Naive thymus-derived CD4-positive, alpha-beta T cell (primary cell): ENCODE measurements at regions not wholly inside any gene's neighbourhood (a gene's known extent, or its start where the extent isn't known, plus 50 kb on each side); places are given as distances from the start of the nearest gene placed in this dataset.

Source experiments
- ATAC-seq: fragments of 150-1000 bp; cut with Tn5 transposase; 2 replicates; pipeline ENCODE4 v1.10.0; 2021; ENCODE audit warnings: mild to moderate bottlenecking, moderate library complexity
- CTCF ChIA-PET: fragments of 350-600 bp; sonication (Branson Sonifier 250); formaldehyde crosslinking; loops from one replicate; lab custom pipeline; 2021; ENCODE audit warnings: antibody characterized with exemption; lab: Charles Lee
- POLR2A ChIA-PET: fragments of 350-600 bp; sonication (Branson Sonifier 250); formaldehyde crosslinking; loops from one replicate; lab custom pipeline; 2021; ENCODE audit warnings: antibody characterized with exemption, inconsistent platforms; lab: Charles Lee
- DNase-seq, 9 donors: peaks; one replicate each; pipeline versions ENCODE4 v3.0.0 to v3.0.0-alpha.2; 2020 to 2022; ENCODE audit warnings: mixed read lengths in 1 of 9
- H3K27ac ChIP-seq: one replicate; pipeline ENCODE4 v1.7.0; 2013; ENCODE audit warnings: mild to moderate bottlenecking, low read depth, low read length, moderate library complexity
- H3K27me3 ChIP-seq, 2 donors: one replicate each; pipeline ENCODE4 v1.7.0; 2013; ENCODE audit warnings: low read length in 2 of 2, mild to moderate bottlenecking in 2 of 2, moderate library complexity in 2 of 2; ENCODE audit not compliant: control insufficient read depth in 2 of 2, insufficient read depth in 2 of 2
- H3K36me3 ChIP-seq, 3 experiments: 1 replicate in 2 of 3; 2 replicates in 1 of 3; pipeline ENCODE4 v1.7.0; 2013; ENCODE audit warnings: low read length in 3 of 3, mild to moderate bottlenecking in 3 of 3, moderate library complexity in 1 of 3; ENCODE audit not compliant: insufficient read depth in 3 of 3, control insufficient read depth in 2 of 3
- H3K4me1 ChIP-seq, 2 donors: one replicate each; pipeline ENCODE4 v1.7.0; 2013; ENCODE audit warnings: low read length in 2 of 2, mild to moderate bottlenecking in 2 of 2, moderate library complexity in 1 of 2; ENCODE audit not compliant: control insufficient read depth in 2 of 2, insufficient read depth in 2 of 2
- H3K4me3 ChIP-seq: 2 replicates; pipeline ENCODE4 v1.7.0; 2013; ENCODE audit warnings: mild to moderate bottlenecking, low read length
- H3K9me3 ChIP-seq, 3 experiments: 1 replicate in 2 of 3; 2 replicates in 1 of 3; pipeline ENCODE4 v1.7.0; 2013; ENCODE audit warnings: low read length in 3 of 3; ENCODE audit not compliant: control insufficient read depth in 2 of 3
- H3K27ac Mint-ChIP-seq, 9 donors: one replicate each; pipeline ENCODE4 v1.8.0; 2020 to 2022; ENCODE audit warnings: mixed read lengths in 9 of 9, mild to moderate bottlenecking in 8 of 9, moderate library complexity in 5 of 9, inconsistent platforms in 2 of 9
- H3K27me3 Mint-ChIP-seq, 5 donors: one replicate each; pipeline ENCODE4 v1.8.0; 2021 to 2022; ENCODE audit warnings: mixed read lengths in 5 of 5, mild to moderate bottlenecking in 1 of 5
- H3K36me3 Mint-ChIP-seq, 5 donors: one replicate each; pipeline ENCODE4 v1.8.0; 2020 to 2022; ENCODE audit warnings: mixed read lengths in 5 of 5, mild to moderate bottlenecking in 3 of 5, inconsistent platforms in 1 of 5
- H3K4me1 Mint-ChIP-seq, 7 donors: one replicate each; pipeline ENCODE4 v1.8.0; 2020 to 2022; ENCODE audit warnings: mixed read lengths in 7 of 7, mild to moderate bottlenecking in 3 of 7, inconsistent platforms in 1 of 7
- H3K4me3 Mint-ChIP-seq, 10 donors: one replicate each; pipeline ENCODE4 v1.8.0; 2020 to 2022; ENCODE audit warnings: mild to moderate bottlenecking in 10 of 10, mixed read lengths in 10 of 10, moderate library complexity in 6 of 10, inconsistent platforms in 2 of 10
- H3K9me3 Mint-ChIP-seq, 11 donors: one replicate each; pipeline ENCODE4 v1.8.0; 2020 to 2022; ENCODE audit warnings: mixed read lengths in 11 of 11, mild to moderate bottlenecking in 4 of 11, inconsistent platforms in 1 of 11, moderate library complexity in 1 of 11
- intact Hi-C, 2 donors: fragments of 100-400 bp; cut with micrococcal nuclease; formaldehyde crosslinking; loops; one replicate each; pipeline ENCODE4 v1.15.1; 2023

DNA sequence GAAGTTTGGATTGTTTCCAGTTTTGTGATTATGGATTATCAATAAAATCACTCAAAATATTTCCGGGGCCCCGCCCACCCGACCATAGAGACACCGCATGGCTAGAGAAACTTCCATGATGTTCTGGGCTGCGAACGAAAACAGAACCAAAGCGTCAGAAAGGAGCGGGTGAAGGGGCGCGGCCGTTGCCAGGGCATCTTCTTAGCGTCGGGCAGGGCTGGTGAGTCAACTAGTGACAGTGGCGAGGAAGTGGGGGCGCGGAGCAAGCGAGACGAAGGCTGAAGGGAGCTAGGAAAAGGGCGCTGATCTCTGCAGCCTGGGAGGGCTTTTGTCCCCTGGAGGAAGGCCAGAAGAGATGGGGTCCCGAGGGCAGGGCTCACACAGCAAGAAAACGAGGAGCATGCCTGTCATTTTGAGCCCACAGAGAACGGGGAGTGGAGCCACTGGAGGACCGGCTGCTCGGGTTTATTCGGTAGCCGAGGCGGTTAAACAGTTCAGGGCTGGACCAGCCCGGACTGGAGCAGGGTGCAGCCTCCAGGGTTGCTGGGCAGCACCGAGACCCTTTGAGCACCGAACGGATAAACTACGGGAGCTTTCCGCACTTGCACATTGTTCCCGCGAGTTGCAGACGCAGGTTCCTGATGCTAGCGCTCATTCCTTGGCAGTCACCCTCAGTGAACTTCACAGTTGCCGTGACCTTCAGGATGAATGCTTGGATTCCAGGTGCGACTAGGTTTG lies 298.1 kb upstream of the TRPC5 start:
- H3K27me3 Mint-ChIP-seq: no peaks in the 10 kb centered on the region
- POLR2A ChIA-PET: no interaction called here
- H3K4me3 Mint-ChIP-seq: no peak overlapping the region
- H3K27ac ChIP-seq: no peak overlapping the region
- CTCF ChIA-PET: no interaction called here
- ATAC-seq (no peak), DNase-seq (no peak)
- H3K36me3 Mint-ChIP-seq: no peaks in the 10 kb centered on the region
- H3K27ac Mint-ChIP-seq: no peak overlapping the region
- H3K4me1 Mint-ChIP-seq: no peaks in the 10 kb centered on the region
- H3K4me1 ChIP-seq: no peaks in the 10 kb centered on the region
- H3K9me3 Mint-ChIP-seq: peaks cover 0 to 5% (median 0%) of the 10 kb centered on the region in 11 donors
- no peak overlapping the region for H3K4me3 ChIP-seq
- no peaks in the 10 kb centered on the region for H3K9me3 ChIP-seq
- H3K27me3 ChIP-seq: no peaks in the 10 kb centered on the region
- no peaks in the 10 kb centered on the region for H3K36me3 ChIP-seq
- intact Hi-C loops: no loop called here

DNA sequence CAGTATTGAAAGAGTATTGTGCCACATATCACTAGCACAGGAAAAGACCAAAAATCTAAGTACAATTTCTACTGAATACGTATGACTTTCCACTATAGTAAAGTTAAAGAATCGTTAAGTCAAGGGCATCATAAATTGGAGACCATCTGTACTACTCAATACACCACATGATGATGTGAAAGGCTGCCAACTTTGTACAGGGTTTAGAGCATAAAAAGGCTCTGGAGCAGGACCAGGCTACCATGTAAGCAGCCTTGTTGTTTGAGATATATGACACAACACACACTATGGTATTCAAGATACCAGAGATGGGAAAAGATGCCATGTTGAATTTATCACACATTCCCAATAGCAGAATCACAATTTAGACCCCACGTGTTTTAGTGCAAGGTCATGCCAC lies 294.9 kb upstream of the TRPC5 start:
- H3K27me3 Mint-ChIP-seq: no peaks in the 10 kb centered on the region
- no peaks in the 10 kb centered on the region for H3K4me1 ChIP-seq
- DNase-seq (no peak), ATAC-seq (no peak)
- no peaks in the 10 kb centered on the region for H3K27me3 ChIP-seq
- H3K4me1 Mint-ChIP-seq: no peaks in the 10 kb centered on the region
- no peaks in the 10 kb centered on the region for H3K36me3 Mint-ChIP-seq
- intact Hi-C loops: no loop called here
- H3K9me3 ChIP-seq: no peaks in the 10 kb centered on the region
- H3K9me3 Mint-ChIP-seq: peaks cover 0 to 7% (median 0%) of the 10 kb centered on the region in 11 donors
- no peaks in the 10 kb centered on the region for H3K36me3 ChIP-seq
- no peak overlapping the region for H3K4me3 Mint-ChIP-seq
- H3K4me3 ChIP-seq: no peak overlapping the region
- H3K27ac ChIP-seq: no peak overlapping the region
- POLR2A ChIA-PET: no interaction called here
- CTCF ChIA-PET: no interaction called here
- H3K27ac Mint-ChIP-seq: no peak overlapping the region

DNA sequence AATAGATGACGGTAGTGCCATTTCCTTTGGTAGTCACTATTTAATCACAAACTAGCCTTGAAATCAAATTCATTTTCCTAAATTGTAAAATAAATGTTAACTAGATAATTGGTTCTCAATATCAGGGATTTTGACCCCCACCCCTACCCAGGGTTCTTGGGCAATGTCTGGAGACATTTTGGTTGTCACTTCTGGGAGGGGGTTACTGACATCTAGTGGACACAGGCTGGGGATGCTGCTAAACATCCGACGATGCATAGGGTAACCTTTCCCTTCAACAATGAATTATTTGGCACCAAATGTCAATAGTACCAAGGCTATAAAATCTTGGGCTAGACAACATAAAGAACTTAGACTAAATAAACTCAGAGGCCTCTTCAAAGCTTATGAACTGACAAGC lies 285.8 kb upstream of the TRPC5 start:
- Mint-ChIP-seq H3K36me3 (no peaks in the 10 kb centered on the region), H3K27me3 (no peaks in the 10 kb centered on the region), H3K9me3 (peaks cover 0 to 5% (median 0%) of the 10 kb centered on the region in 11 donors), H3K4me1 (no peaks in the 10 kb centered on the region), H3K4me3 (no peak overlapping the region), H3K27ac (no peak overlapping the region)
- no peaks in the 10 kb centered on the region for H3K27me3 ChIP-seq
- CTCF ChIA-PET: no interaction called here
- no peak overlapping the region for H3K27ac ChIP-seq
- H3K9me3 ChIP-seq: no peaks in the 10 kb centered on the region
- H3K4me3 ChIP-seq: no peak overlapping the region
- ATAC-seq: no peak
- no peak for DNase-seq
- no peaks in the 10 kb centered on the region for H3K4me1 ChIP-seq
- H3K36me3 ChIP-seq: no peaks in the 10 kb centered on the region
- POLR2A ChIA-PET: no interaction called here
- intact Hi-C loops: no loop called here

GRCh38 chrX:112367065-112367464 lies 284.5 kb upstream of the TRPC5 start:
- ChIA-PET POLR2A (no interaction called here), CTCF (no interaction called here)
- intact Hi-C loops: no loop called here
- peaks cover 0 to 3% (median 0%) of the 10 kb centered on the region in 5 donors for H3K27me3 Mint-ChIP-seq
- H3K36me3 Mint-ChIP-seq: no peaks in the 10 kb centered on the region
- no peak overlapping the region for H3K4me3 Mint-ChIP-seq
- Histone ChIP-seq H3K36me3 (no peaks in the 10 kb centered on the region), H3K4me1 (no peaks in the 10 kb centered on the region), H3K27ac (no peak overlapping the region), H3K9me3 (no peaks in the 10 kb centered on the region), H3K4me3 (no peak overlapping the region), H3K27me3 (no peaks in the 10 kb centered on the region)
- DNase-seq (no peak), ATAC-seq (no peak)
- H3K4me1 Mint-ChIP-seq: no peaks in the 10 kb centered on the region
- peaks cover 0 to 9% (median 0%) of the 10 kb centered on the region in 11 donors for H3K9me3 Mint-ChIP-seq
- H3K27ac Mint-ChIP-seq: no peak overlapping the region

- peaks cover 0 to 6% (median 0%) of the 10 kb centered on the region in 5 donors for H3K27me3 Mint-ChIP-seq
- H3K27me3 ChIP-seq: no peaks in the 10 kb centered on the region
- no peaks in the 10 kb centered on the region for H3K36me3 ChIP-seq
- ChIA-PET CTCF (no interaction called here), POLR2A (no interaction called here)
- no peak for ATAC-seq
- H3K36me3 Mint-ChIP-seq: no peaks in the 10 kb centered on the region
- peaks cover 0 to 9% (median 0%) of the 10 kb centered on the region in 11 donors for H3K9me3 Mint-ChIP-seq
- intact Hi-C loops: no loop called here
- no peaks in the 10 kb centered on the region for H3K4me1 Mint-ChIP-seq
- no peaks in the 10 kb centered on the region for H3K4me1 ChIP-seq
- DNase-seq: no peak
- no peak overlapping the region for H3K4me3 Mint-ChIP-seq
- no peak overlapping the region for H3K4me3 ChIP-seq
- H3K27ac ChIP-seq: no peak overlapping the region
- H3K27ac Mint-ChIP-seq: no peak overlapping the region
- no peaks in the 10 kb centered on the region for H3K9me3 ChIP-seq
These were observed 277.3 kb upstream of the TRPC5 start for GRCh38 chrX:112359906-112360305.

- H3K4me1 Mint-ChIP-seq: no peaks in the 10 kb centered on the region
- no peak for DNase-seq
- CTCF ChIA-PET: no interaction called here
- no peaks in the 10 kb centered on the region for H3K27me3 ChIP-seq
- no peaks in the 10 kb centered on the region for H3K36me3 Mint-ChIP-seq
- H3K9me3 Mint-ChIP-seq: peaks cover 0 to 3% (median 0%) of the 10 kb centered on the region in 11 donors
- H3K27ac ChIP-seq: no peak overlapping the region
- no peak for ATAC-seq
- POLR2A ChIA-PET: no interaction called here
- H3K27ac Mint-ChIP-seq: no peak overlapping the region
- H3K4me3 Mint-ChIP-seq: no peak overlapping the region
- intact Hi-C loops: no loop called here
- no peaks in the 10 kb centered on the region for H3K36me3 ChIP-seq
- no peaks in the 10 kb centered on the region for H3K9me3 ChIP-seq
- H3K4me1 ChIP-seq: no peaks in the 10 kb centered on the region
- H3K4me3 ChIP-seq: no peak overlapping the region
- H3K27me3 Mint-ChIP-seq: no peaks in the 10 kb centered on the region
These were observed 273.4 kb upstream of the TRPC5 start for GRCh38 chrX:112355931-112356330.

DNA sequence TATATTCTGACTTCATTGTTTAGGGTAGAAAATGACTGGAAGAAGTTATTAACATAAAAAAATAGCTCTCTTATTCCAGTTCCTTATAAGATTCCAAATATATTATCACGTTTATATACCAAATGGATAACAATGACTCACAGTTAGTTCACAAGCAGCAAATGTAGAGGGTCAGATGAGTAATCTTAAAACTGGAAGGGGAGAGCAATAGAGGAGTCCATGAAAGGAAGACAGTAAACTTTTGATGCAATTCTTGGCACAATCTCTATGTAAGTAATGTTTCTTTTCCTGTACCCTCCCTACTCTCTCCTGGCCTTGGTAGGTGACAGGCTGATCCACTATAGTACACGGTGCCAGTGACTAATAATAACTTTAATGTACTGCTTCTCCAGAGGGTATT lies 259.0 kb upstream of the TRPC5 start:
- H3K4me1 Mint-ChIP-seq: no peaks in the 10 kb centered on the region
- H3K4me3 ChIP-seq: no peak overlapping the region
- H3K27me3 ChIP-seq: no peaks in the 10 kb centered on the region
- no peaks in the 10 kb centered on the region for H3K9me3 ChIP-seq
- H3K9me3 Mint-ChIP-seq: peaks cover 0 to 7% (median 0%) of the 10 kb centered on the region in 11 donors
- no peaks in the 10 kb centered on the region for H3K27me3 Mint-ChIP-seq
- ATAC-seq (no peak), DNase-seq (no peak)
- no peak overlapping the region for H3K4me3 Mint-ChIP-seq
- CTCF ChIA-PET: no interaction called here
- no peaks in the 10 kb centered on the region for H3K4me1 ChIP-seq
- no peak overlapping the region for H3K27ac ChIP-seq
- no peaks in the 10 kb centered on the region for H3K36me3 Mint-ChIP-seq
- no peak overlapping the region for H3K27ac Mint-ChIP-seq
- no peaks in the 10 kb centered on the region for H3K36me3 ChIP-seq
- POLR2A ChIA-PET: no interaction called here
- intact Hi-C loops: no loop called here
